H1 (cell line): ENCODE measurements at regions not wholly inside any gene's neighbourhood (a gene's known extent, or its start where the extent isn't known, plus 50 kb on each side); places are given as distances from the start of the nearest gene placed in this dataset.

ENCODE experiments used
- GABPA ChIP-seq: IDR thresholded peaks from 2 replicates; pipeline ENCODE4 v1.6.1; 2011; ENCODE audit warnings: mild to moderate bottlenecking, low read length, moderate library complexity, borderline replicate concordance; ENCODE audit not compliant: insufficient read depth
- TF ChIP-seq, protein P1 (sequence below): fragments of 300-600 bp; sonication (generic); IDR thresholded peaks from 2 replicates; pipeline ENCODE4 v1.7.1; 2012; ENCODE audit warnings: low read length, moderate library complexity, mild to moderate bottlenecking, inconsistent platforms; ENCODE audit not compliant: insufficient replicate concordance

DNA sequence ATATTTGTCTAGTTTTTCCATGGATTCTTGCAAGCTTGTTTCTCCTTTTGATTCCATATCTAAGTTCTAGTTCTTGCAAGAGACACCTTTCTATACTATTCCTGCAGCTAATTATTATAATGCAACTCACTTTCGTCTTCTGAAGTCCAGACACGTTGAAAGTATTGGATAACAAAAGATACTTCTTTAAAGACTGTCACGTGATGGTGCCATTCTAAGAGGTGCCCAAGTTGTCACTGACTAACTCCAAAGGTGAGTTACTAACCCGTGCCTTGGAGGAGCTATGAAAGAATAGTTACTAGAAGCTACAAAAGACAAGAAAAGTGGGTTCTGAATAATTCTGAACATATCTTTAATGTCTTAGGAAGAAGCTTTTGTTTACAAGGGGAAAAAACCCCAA is 322.6 kb downstream of the HDGFL1 start (continued):
- TF ChIP-seq, protein P1, sequence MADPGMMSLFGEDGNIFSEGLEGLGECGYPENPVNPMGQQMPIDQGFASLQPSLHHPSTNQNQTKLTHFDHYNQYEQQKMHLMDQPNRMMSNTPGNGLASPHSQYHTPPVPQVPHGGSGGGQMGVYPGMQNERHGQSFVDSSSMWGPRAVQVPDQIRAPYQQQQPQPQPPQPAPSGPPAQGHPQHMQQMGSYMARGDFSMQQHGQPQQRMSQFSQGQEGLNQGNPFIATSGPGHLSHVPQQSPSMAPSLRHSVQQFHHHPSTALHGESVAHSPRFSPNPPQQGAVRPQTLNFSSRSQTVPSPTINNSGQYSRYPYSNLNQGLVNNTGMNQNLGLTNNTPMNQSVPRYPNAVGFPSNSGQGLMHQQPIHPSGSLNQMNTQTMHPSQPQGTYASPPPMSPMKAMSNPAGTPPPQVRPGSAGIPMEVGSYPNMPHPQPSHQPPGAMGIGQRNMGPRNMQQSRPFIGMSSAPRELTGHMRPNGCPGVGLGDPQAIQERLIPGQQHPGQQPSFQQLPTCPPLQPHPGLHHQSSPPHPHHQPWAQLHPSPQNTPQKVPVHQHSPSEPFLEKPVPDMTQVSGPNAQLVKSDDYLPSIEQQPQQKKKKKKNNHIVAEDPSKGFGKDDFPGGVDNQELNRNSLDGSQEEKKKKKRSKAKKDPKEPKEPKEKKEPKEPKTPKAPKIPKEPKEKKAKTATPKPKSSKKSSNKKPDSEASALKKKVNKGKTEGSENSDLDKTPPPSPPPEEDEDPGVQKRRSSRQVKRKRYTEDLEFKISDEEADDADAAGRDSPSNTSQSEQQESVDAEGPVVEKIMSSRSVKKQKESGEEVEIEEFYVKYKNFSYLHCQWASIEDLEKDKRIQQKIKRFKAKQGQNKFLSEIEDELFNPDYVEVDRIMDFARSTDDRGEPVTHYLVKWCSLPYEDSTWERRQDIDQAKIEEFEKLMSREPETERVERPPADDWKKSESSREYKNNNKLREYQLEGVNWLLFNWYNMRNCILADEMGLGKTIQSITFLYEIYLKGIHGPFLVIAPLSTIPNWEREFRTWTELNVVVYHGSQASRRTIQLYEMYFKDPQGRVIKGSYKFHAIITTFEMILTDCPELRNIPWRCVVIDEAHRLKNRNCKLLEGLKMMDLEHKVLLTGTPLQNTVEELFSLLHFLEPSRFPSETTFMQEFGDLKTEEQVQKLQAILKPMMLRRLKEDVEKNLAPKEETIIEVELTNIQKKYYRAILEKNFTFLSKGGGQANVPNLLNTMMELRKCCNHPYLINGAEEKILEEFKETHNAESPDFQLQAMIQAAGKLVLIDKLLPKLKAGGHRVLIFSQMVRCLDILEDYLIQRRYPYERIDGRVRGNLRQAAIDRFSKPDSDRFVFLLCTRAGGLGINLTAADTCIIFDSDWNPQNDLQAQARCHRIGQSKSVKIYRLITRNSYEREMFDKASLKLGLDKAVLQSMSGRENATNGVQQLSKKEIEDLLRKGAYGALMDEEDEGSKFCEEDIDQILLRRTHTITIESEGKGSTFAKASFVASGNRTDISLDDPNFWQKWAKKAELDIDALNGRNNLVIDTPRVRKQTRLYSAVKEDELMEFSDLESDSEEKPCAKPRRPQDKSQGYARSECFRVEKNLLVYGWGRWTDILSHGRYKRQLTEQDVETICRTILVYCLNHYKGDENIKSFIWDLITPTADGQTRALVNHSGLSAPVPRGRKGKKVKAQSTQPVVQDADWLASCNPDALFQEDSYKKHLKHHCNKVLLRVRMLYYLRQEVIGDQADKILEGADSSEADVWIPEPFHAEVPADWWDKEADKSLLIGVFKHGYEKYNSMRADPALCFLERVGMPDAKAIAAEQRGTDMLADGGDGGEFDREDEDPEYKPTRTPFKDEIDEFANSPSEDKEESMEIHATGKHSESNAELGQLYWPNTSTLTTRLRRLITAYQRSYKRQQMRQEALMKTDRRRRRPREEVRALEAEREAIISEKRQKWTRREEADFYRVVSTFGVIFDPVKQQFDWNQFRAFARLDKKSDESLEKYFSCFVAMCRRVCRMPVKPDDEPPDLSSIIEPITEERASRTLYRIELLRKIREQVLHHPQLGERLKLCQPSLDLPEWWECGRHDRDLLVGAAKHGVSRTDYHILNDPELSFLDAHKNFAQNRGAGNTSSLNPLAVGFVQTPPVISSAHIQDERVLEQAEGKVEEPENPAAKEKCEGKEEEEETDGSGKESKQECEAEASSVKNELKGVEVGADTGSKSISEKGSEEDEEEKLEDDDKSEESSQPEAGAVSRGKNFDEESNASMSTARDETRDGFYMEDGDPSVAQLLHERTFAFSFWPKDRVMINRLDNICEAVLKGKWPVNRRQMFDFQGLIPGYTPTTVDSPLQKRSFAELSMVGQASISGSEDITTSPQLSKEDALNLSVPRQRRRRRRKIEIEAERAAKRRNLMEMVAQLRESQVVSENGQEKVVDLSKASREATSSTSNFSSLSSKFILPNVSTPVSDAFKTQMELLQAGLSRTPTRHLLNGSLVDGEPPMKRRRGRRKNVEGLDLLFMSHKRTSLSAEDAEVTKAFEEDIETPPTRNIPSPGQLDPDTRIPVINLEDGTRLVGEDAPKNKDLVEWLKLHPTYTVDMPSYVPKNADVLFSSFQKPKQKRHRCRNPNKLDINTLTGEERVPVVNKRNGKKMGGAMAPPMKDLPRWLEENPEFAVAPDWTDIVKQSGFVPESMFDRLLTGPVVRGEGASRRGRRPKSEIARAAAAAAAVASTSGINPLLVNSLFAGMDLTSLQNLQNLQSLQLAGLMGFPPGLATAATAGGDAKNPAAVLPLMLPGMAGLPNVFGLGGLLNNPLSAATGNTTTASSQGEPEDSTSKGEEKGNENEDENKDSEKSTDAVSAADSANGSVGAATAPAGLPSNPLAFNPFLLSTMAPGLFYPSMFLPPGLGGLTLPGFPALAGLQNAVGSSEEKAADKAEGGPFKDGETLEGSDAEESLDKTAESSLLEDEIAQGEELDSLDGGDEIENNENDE, result no peak
- no peak for TF ChIP-seq GABPA
